H4 (cell line): ENCODE measurements at regions not wholly inside any gene's neighbourhood (a gene's known extent, or its start where the extent isn't known, plus 50 kb on each side); places are given as distances from the start of the nearest gene placed in this dataset.
"Not testable (repeated sequence)": the region's sequence is repeated elsewhere in the genome, so short reads cannot be mapped to it uniquely, and the experiment has no call there.

Source experiments
- DNase-seq: peaks from one replicate; pipeline ENCODE4 v3.0.0-alpha.2; 2015; ENCODE audit warnings: low spot score

DNA sequence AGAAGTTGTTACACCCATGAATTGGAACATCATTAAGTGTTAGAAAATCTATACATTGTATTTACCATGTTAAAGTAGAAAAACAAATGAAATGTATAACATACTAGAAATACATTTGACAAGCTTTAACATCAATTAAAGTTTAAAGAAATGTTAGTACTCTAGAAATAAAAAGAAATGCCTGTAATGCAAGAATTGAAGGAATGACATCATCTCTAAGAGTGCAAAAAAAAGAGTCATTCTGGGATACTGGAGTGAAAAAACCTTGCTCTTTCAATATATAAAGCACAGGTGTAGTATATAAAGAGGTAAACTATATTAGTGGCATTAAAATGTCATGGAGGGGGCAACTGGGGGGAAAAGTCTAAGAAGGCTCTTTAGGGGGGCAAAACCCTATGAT, 210.8 kb upstream of the PLD5 start:
- no peak for DNase-seq

DNA sequence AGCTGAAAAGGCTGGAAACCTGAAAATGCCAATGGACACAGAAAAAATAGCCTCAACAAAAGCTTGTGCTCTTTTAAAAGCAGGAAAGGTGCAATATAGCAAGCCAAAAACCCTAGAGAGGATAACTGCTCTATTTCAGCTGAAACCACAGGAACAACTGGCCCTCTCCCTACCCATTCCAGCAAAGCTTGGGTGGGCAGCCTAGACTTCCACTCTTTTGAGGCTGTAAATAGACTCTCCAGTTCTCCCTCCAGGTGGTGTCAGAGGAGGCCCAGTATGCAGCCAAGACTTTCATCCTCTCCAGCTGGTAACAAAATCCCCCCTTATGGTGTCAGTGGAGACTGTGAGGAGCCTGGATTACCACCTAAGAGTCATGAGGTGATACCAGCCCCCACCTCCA, 206.9 kb upstream of the PLD5 start:
- no peak for DNase-seq

DNA sequence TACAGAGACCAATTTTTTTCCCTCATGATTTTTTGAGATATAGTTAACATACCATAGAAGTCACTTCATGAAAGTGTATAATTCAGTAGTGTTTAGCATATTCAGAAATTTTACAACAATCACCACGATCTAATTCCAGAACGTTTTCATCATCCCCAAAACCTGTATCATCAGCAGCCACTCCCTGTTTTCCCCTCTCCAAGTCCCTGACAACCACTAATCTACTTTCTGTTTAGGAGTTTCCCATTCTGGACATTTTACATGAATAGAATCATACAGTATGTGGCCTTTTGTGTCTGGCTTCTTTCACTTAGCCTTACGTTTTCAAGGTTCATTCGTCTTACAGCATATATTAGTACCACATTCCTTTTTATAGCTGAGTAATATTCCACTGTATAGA, 204.2 kb upstream of the PLD5 start:
- DNase-seq, result no peak

DNA sequence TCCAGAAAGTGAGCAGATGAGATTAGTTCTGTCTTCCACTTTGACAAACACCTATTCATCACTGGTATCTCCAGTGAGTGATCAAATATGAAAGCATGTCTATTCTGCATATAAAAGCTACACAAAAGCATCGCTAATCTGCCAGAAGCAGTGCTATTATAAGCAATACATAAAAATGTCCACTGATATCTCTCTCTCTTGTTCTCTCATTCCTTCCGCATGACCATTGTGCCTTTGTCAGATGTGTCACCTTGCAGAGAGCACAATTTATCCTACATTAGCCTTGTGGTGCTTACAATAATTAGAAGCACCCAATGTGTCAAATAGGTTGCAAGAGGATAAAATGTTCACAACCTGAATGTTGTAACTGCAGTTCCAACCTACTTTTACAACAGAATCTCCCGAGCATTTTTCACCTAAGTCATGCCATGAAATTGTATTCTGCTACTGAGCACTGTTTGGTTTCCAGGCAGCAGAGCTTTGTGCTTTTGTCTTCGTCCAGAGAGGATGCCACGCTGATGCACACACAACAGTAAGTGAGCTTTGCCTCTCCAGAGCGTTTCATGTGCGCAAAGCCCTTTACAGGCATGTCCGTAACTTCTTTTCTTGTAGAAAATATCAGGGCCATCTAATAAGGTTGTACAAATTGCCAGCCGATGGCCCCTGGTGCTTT, 198.7 kb upstream of the PLD5 start:
- no peak for DNase-seq

DNA sequence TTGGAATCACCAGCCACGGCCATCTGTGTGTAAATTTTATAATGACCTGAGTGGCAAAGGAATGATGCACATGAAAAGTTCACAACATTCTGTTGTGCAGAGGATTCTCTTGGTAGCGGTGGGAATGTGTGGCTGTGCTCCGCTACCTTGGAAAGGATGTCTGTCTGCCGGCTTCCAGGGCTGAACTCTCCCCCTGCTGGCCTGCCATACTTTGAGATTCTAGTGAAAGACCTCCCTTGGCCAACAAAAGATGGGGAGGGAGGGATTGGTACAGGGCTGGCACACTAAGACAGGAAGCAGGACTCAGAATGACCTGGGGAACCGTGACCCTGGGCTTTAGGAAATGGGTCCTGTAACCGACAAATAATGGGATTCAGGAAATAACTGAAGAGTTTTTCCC, 194.5 kb upstream of the PLD5 start:
- DNase-seq, result no peak

DNA sequence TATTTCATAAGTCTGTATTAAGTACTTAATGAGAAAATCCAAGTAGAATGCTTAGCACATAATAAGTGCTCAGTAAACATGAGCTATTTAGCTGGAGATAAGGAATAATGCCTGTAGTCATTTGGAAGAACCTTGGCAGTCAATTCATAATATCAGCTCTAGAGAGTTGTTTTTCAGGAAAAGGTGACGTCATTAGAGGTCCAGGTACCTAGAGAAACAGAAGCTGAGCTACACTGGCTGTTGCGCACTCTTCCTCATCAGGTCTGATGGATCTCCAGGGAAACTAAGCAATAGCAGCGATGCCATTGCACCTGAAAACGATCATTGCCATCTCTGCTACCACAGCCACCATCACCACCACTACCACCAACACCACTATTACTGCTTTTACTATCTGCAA, 187.8 kb upstream of the PLD5 start:
- no peak for DNase-seq

DNA sequence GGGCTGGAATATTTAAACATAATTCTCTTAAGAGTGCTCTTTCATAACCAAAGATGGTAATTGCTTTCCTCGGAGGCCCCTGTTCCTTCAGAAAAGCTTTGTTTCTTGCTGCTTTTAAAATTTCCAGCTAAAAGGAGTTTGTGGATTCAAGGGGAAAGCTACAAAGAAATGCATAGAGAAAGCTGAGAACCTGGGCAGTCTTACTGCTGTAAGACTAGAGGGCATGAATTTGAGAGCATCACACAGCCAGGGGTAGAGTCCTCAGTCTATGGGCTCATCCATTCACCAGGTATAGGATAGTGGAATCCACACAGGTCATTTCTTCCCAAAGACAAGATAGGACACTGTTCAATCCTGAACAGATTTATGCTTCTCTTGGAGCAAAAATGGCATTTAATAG, 186.3 kb upstream of the PLD5 start:
- no peak for DNase-seq

DNA sequence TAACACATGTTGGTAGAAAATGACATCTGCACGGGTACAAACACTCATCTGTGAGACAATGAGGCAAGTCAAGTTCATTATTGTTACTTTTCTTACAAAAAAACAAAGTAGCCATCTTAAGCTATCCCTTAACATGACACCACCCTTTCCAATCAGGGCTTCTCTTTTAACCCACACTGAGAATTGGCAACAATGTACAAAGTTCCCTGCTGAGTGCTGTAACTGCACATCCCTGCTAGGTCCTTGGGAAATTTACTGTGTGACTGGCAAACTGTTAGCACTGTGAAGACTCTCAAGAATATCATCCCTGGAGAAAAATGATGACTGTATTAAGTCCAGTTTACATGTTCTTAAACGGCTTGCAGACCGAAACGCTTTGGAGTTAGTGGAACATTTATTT, 185.8 kb upstream of the PLD5 start:
- DNase-seq, result no peak

DNA sequence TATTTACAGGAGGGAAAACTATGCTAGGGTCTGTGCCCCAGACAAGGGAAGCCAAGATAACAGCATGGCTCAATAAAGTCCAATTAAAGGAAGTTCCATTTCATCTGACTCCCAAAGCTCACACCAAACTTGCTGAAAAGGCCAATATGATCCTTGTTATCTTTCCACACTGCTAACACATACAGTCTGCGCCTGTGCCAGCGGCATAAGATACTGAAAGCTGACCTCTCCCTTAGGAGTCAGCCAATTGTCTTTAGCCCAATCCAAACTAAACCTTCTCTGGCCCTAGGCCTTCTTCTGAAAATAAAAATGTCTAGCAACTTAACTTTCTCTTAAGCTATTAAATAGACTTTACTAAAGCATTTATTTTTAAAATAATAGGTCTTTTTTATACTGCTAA, 179.0 kb upstream of the PLD5 start:
- DNase-seq, result no peak

DNA sequence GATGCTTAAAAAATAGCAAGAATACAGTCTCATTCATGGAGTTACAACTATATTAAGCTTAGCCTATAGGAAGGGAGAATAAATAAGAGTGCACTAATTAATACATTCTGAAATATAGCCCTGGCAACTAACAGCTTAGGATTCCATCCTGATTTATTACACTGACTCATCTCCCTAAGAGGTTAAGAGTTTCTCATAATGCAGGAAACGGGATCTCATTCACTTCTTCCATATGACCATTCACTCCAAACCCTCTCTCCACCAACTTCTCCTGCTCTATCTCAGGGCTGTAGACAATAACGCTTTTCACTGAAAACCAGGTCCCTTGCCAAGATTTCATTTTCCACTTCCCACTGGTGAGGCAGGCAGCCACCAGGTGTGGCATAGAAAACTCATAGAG, 168.5 kb upstream of the PLD5 start:
- DNase-seq, result no peak

DNA sequence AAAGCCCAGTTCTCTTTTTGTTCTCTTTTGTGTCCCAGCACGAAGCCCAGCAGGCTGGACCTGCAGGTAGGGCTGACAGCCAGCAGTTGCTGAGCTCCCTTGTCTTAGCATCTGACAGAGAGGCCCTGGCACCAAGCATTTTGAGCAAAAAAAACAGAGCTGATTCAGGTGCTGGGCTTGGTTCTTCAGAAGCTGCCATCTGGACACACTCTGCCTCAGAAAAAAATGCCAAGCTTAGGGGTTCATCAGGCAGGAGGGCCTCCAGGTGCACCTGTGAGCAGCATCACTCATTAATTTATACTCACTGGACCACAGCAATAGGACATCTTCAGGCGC, 167.1 kb upstream of the PLD5 start:
- no peak for DNase-seq

DNA sequence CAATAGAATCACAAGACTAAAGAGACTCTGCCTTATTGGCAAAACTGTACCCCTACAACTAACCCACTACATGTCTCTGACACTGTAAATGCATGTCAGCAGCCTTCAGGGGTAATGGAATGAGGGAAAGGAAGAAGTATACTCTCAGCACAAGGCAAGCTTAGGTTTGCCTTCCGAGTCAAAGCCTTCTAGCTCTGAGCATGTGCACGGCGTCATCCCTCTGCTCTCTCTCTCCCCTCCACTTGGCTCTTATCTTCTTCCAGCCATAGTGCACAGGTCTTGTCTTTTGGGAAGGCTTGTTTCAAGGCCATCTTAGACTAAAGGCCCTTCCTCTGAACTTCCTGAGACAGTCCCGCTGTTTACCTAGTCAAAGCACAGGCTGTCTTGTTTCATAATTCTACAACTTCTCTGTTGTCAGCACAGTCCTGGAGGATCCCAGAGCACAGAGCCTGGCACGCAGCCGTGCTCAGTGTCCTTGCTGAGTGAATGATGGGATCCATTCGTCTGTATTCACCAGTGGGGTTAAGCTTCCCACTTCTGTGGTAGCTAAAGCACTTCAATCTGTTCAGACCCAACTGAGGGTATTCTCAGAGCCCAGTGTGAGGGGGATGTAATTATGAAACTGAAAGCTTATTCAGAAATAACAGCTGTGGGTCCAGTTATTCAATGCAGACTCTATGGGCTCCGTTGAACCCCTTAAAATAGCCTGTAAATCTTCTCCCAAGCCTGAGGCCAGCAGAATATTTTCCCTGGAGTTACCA, 166.5 kb upstream of the PLD5 start:
- DNase-seq, result no peak

DNA sequence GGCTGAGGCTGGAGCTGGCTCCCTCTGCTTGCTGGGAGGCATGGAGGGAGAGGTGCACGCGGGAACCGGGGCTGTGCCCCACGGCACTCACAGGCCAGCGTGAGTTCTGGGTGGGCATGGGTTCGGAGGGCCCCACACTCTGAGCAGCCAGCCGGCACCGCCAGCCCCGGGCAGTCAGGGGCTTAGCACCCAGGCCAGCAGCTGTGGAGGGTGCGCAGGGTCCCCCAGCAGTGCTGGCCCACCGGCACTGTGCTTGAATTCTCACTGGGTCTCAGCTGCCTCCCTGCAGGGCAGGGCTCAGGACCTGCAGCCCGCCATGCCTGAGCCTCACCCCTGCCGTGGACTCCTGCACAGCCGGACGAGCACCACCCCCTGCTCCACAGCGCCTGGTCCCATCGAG, 164.9 kb upstream of the PLD5 start:
- no peak for DNase-seq

DNA sequence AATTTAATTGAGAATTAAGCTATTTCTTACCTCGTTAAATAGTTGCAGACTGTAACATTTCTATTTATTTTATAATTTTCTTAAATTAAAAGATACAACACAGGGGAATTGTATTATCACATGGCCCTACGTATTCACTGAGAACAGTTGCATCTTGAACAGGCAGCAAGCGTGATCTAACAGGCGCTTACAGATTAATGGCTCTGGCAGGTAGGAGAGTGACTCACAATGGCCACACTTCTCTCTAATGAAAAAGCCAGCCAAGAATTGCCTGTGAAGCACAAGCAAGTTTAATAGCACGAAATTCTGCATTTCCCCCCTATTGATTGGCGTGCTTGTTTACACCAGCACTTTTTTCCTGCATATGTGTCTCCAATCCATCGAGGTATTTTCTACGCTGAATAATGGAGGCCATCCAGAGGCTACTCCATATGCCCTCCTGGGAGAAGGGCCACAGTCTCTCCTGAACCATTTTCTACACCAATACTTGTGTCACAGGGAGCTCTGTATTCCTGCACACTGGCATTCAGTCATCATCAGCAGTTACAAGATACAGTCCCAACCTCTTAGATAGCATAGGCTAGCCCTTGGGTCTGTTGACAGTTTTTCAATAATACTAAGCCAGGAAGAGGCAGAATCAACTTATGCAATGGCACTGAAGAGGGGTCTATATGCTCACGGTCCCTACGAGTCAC, 150.6 kb upstream of the PLD5 start:
- DNase-seq, result no peak

DNA sequence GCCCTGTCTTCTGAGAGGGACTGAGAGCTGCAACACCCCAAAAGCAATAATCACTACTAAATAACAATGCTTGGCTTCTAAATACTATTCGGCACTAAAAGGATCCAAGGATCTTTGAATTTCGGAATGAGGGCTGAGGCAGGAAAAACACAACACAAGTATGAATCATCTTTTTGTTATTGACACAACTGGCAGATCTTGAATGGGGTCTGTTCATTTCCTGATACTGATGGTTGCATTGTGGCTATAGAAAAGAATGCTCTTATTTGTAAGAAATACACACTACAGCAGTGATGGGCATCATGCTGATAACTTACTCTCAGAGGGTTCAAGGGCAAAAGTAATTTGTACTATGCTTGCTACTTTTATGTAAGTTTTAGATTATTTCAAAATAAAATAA, 149.2 kb upstream of the PLD5 start:
- DNase-seq, result no peak

DNA sequence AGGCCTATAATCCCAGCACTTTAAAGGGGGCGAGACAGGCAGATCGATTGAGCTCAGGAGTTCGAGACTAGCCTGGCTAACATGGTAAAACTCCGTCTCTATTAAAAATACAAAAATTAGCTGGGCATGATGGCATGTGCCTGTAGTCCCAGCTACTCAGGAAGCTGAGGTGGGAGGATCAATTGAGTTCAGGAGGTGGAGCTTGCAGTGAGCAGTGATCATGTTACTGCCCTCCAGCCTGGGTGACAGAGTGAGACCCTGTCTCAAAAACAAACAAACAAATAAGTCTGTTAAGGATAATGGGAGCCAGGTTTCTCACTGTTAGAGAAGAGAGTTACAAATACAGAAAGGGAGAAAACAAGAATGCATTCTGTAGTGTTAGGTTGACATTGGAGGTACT, 148.7 kb upstream of the PLD5 start:
- not testable (repeated sequence) for DNase-seq

DNA sequence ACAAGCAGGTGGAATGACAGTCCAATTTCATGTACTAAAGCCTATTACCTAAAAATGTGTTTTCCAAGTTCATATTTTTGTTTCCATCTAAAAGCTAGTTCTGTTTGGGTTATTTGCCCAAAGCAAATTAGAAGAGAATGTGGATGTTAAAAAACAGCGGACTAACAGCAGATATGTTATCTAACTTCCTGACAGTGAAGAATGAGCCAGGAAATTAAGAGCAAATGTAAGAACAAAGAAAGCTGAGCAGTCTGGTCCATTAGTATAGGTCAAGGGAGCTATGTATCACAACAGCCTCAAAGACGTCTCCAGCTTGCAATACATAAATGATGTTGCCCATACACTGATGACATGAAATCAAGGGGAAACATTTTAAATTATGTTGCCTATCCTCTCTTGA, 145.5 kb upstream of the PLD5 start:
- no peak for DNase-seq

DNA sequence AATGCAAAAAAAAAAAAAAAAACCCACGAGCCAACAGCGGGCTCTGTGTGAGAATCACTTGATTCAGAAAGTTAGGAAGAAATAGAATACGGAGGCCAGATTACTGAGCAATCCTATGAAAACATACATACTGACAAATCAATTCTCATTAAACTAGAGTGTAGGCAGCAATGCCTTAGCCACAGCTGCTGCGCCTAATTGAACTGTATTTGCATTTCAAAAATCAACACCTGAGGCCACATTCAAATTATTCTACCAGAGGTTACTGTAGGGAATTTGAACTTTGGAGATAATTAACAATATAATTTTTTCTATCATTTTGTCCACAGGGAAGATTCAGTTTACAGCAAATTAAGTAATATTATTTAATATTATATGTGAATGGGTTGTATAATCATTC, 138.4 kb upstream of the PLD5 start:
- no peak for DNase-seq

DNA sequence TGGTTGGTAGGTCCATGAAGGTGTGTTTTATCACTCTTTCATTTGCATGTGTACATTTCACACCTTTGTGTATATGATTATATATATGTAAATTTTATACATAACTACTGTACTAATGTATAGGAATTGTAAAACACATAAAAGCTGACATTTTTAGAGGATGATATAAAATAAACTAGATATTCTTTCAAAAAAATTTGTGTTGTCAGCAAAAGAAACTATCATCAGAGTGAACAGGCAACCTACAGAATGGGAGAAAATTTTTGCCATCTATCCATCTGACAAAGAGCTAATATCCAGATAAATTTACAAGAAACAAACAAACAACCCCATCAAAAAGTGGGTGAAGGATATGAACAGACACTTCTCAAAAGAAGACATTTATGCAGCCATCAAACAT, 129.3 kb upstream of the PLD5 start:
- DNase-seq, result not testable (repeated sequence)

DNA sequence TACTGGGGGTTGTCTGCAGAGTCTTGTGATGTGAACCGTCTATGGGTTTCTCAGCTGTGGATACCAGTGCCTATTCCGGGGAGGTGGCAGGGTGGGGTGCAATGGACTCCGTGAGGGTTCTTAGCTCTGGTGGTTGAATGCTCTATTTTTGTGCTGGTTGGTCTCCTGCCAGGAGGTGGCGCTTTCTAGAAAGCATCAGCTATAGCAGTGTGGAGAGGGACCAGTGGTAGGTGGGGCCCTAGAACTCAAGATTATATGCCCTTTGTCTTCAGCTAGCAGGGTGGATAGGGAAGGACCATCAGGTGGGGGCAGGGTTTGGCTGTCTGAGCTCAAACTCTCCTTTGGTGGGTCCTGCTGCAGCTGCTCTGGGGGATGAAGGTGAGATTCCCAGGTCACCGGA, 127.3 kb upstream of the PLD5 start:
- no peak for DNase-seq

DNA sequence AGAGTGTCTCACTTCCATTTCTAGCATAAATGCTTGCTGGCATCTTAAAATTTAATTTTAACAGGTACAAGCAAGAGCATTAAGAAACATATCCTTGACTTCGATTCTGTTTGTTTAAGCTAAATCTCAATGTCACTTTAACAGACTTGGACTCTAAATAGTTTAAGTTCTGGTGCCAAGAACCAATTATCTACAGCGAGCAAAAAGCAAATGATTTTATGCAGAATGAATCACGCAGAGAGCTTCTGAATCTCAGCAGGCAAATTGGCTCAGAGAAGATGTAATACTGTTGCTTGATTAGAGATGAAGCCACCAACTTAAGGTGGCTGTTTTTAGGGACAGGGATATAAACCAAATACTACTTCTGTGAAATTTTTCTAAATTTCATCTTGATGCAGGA, 117.0 kb upstream of the PLD5 start:
- no peak for DNase-seq

DNA sequence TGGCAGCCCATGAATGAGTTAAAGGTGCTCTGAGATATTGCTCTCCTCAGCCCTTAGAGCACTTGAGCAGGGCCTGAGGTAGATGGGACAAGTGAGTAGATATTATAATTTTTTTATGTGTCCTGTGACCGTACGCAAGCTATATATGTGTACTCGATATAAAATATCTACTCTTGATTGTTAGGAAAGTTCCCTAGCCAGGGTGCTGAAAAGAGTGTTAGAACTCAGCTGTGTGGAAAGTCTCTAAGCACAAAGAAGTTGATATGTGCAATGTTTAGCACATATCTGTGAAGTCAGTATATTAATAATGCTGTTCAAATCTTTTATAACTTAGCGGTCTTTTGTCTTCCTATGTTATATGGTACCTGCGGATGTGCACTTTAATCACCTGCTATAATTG, 114.6 kb upstream of the PLD5 start:
- DNase-seq, result no peak

DNA sequence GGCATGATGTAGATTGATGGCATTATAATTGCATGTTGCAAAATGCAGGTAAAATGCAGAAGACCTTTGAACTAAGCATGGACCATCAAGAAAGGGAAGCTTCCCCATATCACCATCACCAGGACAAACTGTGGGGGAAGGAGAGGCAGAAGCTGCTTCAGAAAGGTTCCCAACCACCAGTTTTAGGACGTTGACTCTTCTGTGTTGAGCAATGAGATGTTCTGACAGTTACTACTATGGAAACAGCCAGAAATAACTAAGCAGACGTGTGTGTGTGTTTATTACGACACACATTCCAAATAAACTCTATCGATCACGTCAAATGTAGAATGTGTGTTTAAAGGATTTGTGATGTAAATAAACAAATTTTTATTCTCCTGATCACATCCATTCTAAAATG, 110.2 kb upstream of the PLD5 start:
- no peak for DNase-seq
